ENCODE measurements at regions not wholly inside any gene's neighbourhood (a gene's known extent, or its start where the extent isn't known, plus 50 kb on each side); places are given as distances from the start of the nearest gene placed in this dataset.

DNA sequence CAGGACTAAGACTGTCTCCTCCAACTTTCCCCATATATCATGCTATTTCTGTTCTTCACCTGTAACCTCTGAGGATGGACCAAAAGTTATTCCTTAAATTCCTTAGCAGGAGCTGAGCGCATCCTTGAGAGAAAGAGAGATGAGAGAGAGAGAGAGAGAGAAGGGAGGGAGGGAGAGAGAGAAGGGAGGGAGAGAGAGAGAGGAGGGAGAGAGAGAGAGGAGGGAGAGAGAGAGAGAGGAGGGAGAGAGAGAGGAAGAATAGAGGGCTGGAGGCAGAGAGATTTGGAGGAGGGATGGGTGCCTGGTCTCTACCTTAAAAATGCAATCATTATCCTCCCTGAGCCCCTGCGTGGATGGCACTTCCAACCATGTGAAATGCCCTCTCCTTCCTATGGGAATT lies 73.6 kb downstream of the BMP2 start:
- no peak for TF ChIP-seq MYNN (CRISPR knock-in tag; IDR thresholded peaks at IDR 0.05; ENCODE audit: low read depth)
- TF ChIP-seq SUZ12 (IDR thresholded peaks at IDR 0.05; ENCODE audit: low read depth, low read length): no peak
